Hepatocyte (in vitro differentiated cells): ENCODE measurements at regions not wholly inside any gene's neighbourhood (a gene's known extent, or its start where the extent isn't known, plus 50 kb on each side); places are given as distances from the start of the nearest gene placed in this dataset.

Experiments used
- EZH2 ChIP-seq: fragments of 200-600 bp; sonication (generic); IDR thresholded peaks from 2 replicates; pipeline ENCODE4 v1.6.1; 2016; ENCODE audit warnings: antibody characterized with exemption, mild to moderate bottlenecking, borderline replicate concordance
- EZH2phosphoT487 ChIP-seq: fragments of 200-600 bp; sonication (generic); IDR thresholded peaks from one replicate; pipeline ENCODE4 v1.6.1; 2018; ENCODE audit warnings: antibody characterized with exemption, mild to moderate bottlenecking, low read depth, moderate library complexity; ENCODE audit not compliant: unreplicated experiment, severe bottlenecking
- TF ChIP-seq, protein P1 (sequence below): fragments of 200-600 bp; sonication (generic); IDR thresholded peaks from 2 replicates; pipeline ENCODE4 v1.5.1; 2016; ENCODE audit warnings: antibody characterized with exemption, mild to moderate bottlenecking; ENCODE audit not compliant: poor library complexity

DNA sequence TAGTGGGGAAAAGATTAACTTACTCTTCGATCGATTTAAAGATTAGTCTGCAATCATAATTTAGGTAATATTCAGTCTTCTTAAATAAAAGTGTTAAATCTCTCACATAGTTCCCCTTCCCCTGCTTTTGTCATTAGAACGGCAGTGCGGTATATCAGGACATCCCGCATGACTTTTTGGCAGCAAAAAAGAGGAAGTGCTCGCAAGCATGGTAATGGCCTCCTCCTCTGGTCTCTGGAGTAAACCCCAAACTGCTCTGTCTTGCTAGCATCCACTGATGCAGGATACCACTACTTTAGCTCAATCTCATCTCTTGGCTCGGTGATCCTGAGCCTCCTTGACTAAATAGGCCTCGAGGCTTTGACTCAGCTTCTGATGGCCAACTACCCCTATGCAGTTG, 78.7 kb upstream of the VAV3 start:
- TF ChIP-seq, protein P1, sequence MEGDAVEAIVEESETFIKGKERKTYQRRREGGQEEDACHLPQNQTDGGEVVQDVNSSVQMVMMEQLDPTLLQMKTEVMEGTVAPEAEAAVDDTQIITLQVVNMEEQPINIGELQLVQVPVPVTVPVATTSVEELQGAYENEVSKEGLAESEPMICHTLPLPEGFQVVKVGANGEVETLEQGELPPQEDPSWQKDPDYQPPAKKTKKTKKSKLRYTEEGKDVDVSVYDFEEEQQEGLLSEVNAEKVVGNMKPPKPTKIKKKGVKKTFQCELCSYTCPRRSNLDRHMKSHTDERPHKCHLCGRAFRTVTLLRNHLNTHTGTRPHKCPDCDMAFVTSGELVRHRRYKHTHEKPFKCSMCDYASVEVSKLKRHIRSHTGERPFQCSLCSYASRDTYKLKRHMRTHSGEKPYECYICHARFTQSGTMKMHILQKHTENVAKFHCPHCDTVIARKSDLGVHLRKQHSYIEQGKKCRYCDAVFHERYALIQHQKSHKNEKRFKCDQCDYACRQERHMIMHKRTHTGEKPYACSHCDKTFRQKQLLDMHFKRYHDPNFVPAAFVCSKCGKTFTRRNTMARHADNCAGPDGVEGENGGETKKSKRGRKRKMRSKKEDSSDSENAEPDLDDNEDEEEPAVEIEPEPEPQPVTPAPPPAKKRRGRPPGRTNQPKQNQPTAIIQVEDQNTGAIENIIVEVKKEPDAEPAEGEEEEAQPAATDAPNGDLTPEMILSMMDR = no peak
- TF ChIP-seq EZH2 = no peak
- no peak for TF ChIP-seq EZH2phosphoT487
